COLO668 (cell line): ENCODE measurements at regions not wholly inside any gene's neighbourhood (a gene's known extent, or its start where the extent isn't known, plus 50 kb on each side); places are given as distances from the start of the nearest gene placed in this dataset.
A peak's percentile ranks its signal among the peaks of the same experiment; 100 is the strongest.
"Not testable (repeated sequence)": the region's sequence is repeated elsewhere in the genome, so short reads cannot be mapped to it uniquely, and the experiment has no call there.

Source experiments
- DNase-seq: peaks from one replicate; lab custom pipeline; 2025; ENCODE audit not compliant: unreplicated experiment; lab: John Stamatoyannopoulos, UW

DNA sequence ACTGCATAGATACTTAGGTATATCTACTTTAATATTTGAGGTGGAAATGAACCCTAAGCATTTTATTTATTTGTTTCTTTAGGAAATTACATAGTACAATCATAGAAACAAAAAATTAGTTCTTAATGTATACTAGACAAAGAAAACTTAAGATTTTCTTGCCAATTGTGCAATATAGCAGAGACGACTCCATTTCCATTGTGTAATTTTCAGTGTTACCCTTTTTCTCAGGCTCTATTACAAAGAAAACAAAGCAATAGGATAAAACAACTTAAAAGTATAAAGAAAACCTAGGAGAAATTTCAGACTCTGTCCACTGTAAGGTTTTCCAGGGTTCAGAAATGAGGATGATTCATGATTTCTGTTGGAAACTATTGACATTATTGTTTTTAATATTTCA is 89.0 kb upstream of the SERTAD2 start:
- no peak for DNase-seq

DNA sequence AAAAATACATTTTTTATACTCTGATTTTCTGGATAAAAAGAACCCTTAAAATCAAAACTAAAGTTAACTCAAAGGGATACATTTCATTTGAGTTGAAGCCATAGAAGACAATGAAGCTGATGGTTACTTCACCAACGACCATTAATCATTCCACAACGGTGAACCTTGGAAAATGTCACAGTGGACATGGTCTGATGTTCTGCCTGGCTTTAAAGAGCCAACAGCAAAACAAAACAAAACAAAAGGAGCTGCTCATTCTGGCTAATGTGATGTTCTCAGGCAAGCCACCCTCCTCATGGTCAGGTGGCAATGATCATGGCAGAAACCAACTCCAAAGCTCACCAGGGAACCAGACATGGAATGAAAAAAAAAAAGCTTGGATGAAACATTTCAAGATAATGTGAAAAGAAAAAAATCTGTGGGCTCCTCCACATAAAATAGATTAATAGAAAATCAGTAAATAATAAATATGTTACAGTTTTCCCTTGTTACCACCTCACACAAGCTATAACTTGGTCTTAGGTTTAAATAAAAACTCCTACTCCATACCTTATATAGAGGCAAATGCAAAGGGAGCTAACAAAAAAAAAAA is 90.1 kb upstream of the SERTAD2 start:
- no peak for DNase-seq

DNA sequence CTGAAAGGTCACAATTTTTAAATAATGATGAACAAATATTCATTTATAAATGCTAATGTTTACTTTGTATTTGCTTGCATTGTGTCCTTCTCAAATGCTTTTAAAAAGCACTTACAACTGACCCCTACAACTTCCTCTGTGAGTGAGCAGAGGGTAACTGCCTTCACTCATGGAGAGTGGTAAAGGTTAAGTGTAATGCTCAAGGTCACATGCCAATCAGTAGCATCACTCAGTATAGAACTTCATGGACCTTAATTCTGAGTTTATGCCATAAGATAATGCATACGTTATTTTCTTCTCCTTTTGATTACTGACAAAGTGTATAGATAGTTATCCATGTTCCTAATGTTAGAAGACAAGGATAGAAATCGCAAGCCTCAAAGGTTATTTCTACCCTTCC is 91.8 kb upstream of the SERTAD2 start:
- no peak for DNase-seq

- DNase-seq: not testable (repeated sequence)
These were observed 94.0 kb upstream of the SERTAD2 start for GRCh38 chr2:64747690-64748091.

DNA sequence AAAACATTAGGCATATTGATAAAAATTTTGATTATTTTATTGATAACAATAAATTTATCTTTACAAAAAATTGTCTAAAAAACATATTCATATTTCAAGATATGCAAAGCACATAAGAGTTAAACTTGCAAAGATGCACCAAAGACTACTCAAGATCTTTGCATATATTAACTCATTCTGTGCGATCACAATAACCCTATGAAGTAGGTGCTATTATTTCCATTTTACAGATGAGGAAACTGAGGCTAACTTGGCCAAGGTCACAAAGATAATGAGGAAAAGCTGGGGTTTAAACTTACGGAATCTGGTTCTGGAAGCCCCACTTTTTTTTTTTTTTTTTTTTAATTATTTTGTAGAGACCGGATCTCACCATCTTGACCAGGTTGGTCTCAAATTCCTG is 94.4 kb upstream of the SERTAD2 start:
- no peak for DNase-seq

DNA sequence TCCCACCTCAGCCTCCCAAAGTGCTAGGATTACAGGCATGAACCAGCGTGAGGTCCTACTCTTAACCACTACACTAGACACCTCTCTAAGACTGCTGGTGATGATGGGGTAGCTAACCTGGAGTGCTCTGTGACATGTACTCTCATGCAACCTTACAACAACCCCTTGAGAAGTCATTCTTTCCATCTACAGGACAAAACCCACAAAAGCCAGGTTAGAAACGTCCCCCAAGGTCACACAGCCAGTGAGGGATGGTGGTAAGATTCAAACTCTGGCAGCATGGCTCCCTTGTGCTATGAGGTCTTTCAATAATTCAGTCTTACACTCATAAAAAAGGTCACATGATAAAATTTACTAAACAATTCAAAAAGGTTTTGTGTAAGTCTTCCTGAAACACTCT is 94.8 kb upstream of the SERTAD2 start:
- DNase-seq: no peak

GRCh38 chr2:64749446-64749845 is 95.7 kb upstream of the SERTAD2 start:
- no peak for DNase-seq

GRCh38 chr2:64750001-64750816 is 96.5 kb upstream of the SERTAD2 start:
- no peak for DNase-seq

DNA sequence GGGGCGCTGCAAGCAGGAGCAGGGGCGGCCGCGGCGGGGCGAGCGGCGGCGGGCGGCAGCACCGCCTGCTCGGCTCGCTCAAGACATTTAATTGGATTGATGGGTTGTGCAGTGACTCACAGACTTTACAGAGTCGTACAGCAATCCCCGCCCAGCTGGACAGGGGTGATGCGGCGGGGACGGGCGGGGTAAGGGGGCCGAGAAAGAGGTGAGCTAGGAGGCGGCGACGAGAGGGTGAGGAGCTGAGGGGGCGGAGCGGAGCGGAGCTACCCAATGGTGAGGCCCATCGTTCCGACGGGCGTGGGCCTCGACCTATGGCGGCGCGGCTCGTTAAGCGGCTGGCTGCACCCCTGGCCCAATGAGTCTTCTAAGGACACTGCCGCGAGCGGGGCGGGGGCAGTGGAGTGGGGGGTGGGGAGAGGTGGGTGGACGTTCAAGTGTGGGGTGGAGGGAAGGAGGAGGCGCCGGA is 97.1 kb upstream of the SERTAD2 start:
- DNase-seq: peak; percentile 99

GRCh38 chr2:64751286-64752260 is 97.9 kb upstream of the SERTAD2 start:
- peak; percentile 44 for DNase-seq

GRCh38 chr2:64753399-64753798 is 99.7 kb upstream of the SERTAD2 start:
- DNase-seq: no peak

DNA sequence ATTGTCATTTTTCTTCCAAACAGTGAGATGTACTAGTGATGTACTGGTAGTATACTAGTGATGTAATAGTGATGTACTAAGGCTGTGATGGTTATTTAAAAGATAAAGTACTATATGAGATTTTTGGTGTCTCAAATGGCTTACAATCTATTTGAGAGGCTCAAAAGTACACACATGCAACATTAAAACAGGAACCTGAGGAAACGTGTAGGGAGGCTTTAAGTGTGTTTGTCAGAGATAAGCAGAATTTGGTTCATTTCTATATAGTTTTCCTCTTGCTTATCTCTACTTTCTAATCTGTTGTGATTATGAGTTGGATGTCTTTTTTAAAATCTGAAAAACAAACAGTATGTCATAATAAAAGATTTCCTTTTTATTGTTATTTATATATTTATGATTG is 100.9 kb upstream of the SERTAD2 start:
- no peak for DNase-seq

- DNase-seq: no peak
These were observed 103.4 kb upstream of the SERTAD2 start for GRCh38 chr2:64757126-64757525.

DNA sequence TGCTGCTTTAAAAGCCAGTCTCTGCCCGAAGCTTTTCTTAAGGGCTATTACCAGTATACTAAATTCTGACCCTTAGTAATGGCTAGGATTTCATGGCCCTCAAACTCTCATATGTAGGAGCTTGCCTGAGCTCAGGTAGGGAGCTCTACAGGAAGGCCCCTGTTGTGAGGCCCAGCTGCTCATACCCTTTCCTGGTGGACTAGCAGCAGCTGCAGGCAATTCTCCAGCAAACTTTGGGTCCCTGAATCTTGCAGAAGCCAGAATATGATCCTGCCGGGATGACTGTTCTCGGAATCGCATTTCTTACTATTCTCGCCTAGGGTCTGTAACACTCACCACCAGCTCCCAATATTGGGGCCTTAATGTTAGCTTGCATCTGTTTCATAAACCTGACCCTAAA is 106.4 kb upstream of the SERTAD2 start:
- no peak for DNase-seq

DNA sequence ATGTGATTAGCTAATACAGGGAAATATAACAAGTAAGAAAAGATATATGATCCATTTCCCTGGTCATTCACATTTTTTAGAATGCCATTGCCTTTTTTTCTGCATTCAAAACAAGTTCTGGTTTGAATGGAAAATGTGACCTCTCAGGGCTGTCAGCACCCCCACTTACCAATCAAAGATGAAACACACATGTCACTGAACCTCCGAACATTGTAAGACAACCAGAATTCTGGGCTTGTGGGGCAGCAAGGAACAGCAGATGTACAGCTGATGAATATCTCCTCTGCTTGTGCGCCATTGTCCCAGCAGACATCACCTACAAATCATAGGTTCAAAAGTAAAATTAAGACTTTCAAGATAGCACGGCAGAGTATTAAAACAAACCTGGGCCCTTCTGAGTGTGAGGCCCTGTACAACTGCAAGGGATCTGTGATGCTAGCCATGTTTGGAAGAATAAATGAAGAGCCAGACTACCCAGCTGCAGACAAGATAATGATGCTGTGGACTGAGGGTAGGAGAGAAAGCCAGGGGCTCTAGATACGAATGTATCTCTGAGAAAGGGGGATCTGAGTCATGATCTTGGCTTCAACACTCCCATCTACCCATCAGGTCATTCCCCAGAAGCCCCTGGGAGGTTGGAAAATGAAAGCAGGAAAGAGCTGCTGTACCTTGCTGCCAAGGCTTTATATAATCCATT is 108.7 kb upstream of the SERTAD2 start:
- no peak for DNase-seq

GRCh38 chr2:64763126-64763525 is 109.4 kb upstream of the SERTAD2 start:
- DNase-seq: no peak

DNA sequence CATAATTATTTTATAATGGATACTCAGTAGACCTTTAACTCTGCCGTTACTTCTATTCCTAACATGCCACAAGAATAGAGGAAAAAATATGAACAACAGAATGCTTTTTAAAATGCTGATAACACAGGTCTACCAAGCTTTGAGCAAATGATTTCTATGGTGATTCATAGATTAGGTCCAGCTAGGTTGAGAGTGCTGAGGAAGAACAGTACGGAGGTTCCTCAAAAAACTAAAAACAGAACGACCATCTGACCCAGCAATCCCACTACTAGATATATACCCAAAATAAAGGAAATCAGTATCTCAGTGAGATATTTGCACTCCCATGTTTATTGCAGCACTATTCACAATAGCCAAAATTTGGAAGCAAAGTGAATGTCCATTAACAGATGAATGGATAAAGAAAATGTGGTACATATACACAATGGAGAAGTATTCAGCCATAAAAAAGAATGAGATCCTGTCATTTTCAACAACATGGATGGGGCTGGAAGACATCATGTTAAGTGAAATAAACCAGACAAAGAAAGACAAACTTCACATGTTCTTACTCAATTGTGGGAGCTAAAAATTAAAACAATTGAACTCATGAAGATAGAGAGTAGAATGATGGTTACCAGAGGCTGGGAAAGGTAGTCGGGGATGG is 111.6 kb upstream of the SERTAD2 start:
- no peak for DNase-seq

DNA sequence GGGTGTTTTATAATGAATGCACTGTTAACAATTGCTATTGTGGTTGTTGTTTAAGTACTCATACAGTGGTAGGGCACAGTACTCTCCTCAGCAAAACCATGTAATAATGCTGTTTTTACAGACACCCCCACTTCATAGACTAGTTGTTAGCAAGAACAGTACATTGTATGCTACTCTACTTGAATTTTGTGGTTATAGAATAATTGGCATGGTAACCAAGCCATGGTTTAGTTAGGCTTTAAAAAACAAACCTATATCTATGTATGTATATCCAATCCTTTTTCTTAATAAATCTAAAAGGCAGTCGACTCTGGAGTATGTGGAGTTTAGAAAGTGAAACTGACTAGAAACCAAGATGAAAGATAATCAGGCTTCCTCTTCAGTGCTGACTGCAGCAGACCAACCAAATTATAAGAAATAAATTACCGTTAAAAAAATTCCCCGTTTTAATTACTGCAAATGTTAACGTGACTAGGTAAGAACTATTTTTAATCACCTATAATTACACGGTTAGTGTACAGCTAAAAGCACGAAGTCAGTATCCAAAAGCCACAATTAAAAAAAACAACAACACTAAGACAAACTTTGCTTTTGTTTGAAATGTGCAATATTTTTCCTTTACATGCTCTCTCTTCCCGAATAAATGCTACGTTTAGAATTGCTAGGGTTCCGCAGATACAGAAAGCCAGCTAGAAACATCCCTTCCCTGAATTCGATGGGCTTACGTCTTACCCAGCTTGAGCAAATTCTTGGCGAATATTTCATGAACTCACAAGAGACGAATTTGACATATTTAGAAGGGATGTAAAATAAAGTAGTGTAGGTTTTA is 113.3 kb upstream of the SERTAD2 start:
- DNase-seq: no peak

DNA sequence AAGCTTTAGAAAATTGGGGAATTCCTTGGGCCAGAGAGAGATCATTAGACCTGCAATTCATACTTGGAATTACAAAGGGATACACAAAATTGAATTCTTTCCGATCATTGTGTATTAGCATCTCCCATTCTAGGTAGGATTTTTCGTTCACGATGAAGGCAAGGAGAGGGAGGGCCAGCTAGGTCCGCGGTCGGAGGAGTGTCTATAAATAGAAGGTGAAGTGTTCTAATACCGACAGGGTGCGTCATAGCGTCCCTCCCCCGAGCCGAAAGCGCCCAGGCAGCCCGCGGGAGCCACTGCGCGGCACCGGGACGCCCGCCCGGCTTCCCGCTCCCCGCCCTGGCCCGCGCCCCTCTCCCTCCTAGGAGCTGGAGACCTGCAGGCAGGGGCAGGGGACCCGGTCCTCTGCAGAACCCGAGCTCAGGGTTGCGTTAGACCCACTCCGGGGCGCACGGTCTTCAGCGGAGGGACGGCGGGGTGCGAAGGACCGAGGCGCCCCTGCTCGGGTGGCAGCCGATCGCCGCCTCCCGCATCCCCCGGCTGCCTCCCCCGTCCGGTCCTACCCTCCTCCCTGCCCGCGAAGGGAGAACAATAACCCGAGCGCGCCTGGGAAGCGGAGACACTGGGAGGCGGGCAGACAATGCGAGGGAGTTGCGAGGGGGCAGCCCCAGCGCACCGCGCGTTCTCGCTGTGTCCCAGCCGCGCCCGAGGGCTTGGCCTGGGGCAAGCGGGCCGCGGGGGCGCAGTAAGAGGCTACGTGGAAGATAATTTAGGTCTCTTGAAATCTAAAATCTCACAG is 114.2 kb upstream of the SERTAD2 start:
- DNase-seq: peak; percentile 83
